ENCODE measurements at regions not wholly inside any gene's neighbourhood (a gene's known extent, or its start where the extent isn't known, plus 50 kb on each side); places are given as distances from the start of the nearest gene placed in this dataset.
"Not testable (repeated sequence)": the region's sequence is repeated elsewhere in the genome, so short reads cannot be mapped to it uniquely, and the experiment has no call there.

DNA sequence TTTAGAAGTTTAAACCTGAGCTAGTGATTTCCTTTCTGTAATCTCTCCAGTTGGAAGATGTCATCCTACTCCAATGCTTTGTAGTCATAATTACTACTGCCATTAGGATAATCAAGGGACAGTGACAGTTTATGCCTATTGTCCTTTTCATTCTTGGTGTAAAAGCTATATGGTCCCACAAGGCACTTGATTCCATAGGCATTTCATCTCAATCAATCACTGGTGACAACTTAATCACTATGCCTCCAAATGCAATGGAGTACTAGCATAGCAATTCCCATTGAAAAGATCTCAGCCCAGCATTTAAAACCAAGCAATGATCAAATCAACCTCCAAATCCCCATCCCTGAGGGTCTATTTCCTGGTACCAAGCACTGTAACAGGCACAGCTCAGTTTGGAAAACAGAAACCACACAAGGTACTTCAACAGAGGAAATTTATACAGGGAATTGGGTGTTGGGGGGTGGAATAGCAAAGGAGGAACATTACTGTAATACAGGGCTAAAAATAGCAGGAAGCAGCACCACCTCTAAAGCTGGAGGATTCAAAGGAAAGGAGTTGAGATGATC is 51.0 kb downstream of the FHIP2A start:
- Mint-ChIP-seq H3K9me3 (no peaks in the 10 kb centered on the region), H3K36me3 (ENCODE audit: low read depth) (peaks cover under 1% of the 10 kb centered on the region)

DNA sequence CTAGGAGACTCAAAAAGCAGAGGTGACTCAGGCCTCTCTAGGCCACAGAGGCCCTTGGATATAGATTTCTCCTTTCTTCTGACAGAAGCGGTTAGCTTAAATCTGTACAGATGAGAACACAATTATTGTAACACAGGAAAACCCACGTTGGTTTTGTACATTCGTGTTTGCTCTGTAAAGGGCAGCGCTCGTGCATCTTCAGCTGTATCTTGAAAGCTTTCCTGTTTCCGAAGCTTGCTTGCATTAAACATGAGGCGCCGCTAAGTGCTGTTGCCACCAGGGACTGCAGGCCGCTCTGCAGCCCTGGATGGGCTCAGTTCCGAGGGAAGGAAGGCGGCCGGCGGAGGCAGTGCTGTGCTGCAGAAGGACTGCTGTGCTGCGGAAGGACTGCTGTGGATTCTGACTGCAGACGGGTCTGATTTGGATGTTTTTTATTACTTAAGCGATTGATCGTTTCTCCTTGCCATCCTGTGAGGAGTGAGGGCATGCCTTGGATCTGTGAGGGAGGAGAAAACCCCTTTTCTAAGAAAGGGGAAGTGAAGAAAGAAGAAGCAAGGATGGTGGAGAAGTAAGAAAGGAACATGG is 53.3 kb downstream of the FHIP2A start:
- H3K36me3 Mint-ChIP-seq (ENCODE audit: low read depth): no peaks in the 10 kb centered on the region
- no peak for DNase-seq (ENCODE audit: low spot score)
- no peaks in the 10 kb centered on the region for H3K9me3 Mint-ChIP-seq
- intact Hi-C loops (cut with micrococcal nuclease): loop anchor here (10.0 kb wide), 1 partner anchor 220 kb away; the partner anchor contains the start of gene ATRNL1
- peak overlapping the region; percentile 29 for H3K4me3 Mint-ChIP-seq
- peaks cover 20% of the 10 kb centered on the region for H3K27me3 Mint-ChIP-seq (ENCODE audit: insufficient read depth)
- H3K4me1 Mint-ChIP-seq (ENCODE audit: low read depth): peaks cover 31% of the 10 kb centered on the region
- no peak overlapping the region for H3K27ac Mint-ChIP-seq

More for the DNA sequence above, 51.0 kb downstream of the FHIP2A start:
- Mint-ChIP-seq H3K27ac (no peak overlapping the region), H3K4me3 (no peak overlapping the region), H3K27me3 (ENCODE audit: insufficient read depth) (peaks cover 14% of the 10 kb centered on the region), H3K4me1 (ENCODE audit: low read depth) (peaks cover 22% of the 10 kb centered on the region)
- intact Hi-C loops (cut with micrococcal nuclease): loop anchor here (10.0 kb wide), 1 partner anchor 222 kb away; the partner anchor contains the start of gene ATRNL1
- DNase-seq (ENCODE audit: low spot score): no peak

DNA sequence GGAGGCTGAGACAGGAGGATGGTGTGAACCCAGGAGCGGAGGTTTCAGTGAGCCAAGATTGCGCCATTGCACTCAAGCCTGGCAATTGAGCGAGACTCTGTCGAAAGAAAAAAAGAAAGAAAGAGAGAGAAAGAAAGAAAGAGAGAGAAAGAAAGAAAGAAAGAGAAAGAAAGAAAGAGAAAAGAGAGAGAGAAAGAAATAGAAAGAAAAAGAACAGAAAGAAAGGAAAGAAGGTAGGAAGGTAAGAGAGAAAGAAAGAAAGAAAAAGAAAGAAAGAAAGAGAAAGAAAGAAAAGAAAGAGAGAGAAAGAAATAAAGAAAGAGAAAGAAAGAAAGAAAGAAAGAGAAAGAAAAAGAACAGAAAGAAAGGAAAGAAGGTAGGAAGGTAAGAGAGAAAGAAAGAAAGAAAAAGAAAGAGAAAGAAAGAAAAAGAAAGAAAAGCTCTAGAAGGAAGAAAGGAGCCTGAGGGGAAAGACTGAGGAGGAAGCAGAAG is 54.1 kb downstream of the FHIP2A start:
- not testable (repeated sequence) for DNase-seq (ENCODE audit: low spot score); H3K36me3 Mint-ChIP-seq (ENCODE audit: low read depth); H3K9me3 Mint-ChIP-seq; H3K27ac Mint-ChIP-seq; H3K4me3 Mint-ChIP-seq
- intact Hi-C loops (cut with micrococcal nuclease): loop anchor here (10.0 kb wide), 1 partner anchor 219 kb away; the partner anchor contains the start of gene ATRNL1
- Mint-ChIP-seq H3K4me1 (ENCODE audit: low read depth) (peaks cover 32% of the 10 kb centered on the region), H3K27me3 (ENCODE audit: insufficient read depth) (peaks cover 20% of the 10 kb centered on the region)

- no peaks in the 10 kb centered on the region for H3K9me3 Mint-ChIP-seq
- peaks cover 20% of the 10 kb centered on the region for H3K27me3 Mint-ChIP-seq (ENCODE audit: insufficient read depth)
- no peak for DNase-seq (ENCODE audit: low spot score)
- H3K4me3 Mint-ChIP-seq: no peak overlapping the region
- H3K36me3 Mint-ChIP-seq (ENCODE audit: low read depth): no peaks in the 10 kb centered on the region
- H3K27ac Mint-ChIP-seq: no peak overlapping the region
- intact Hi-C loops (cut with micrococcal nuclease): loop anchor here (10.0 kb wide), 1 partner anchor 219 kb away; the partner anchor contains the start of gene ATRNL1
- H3K4me1 Mint-ChIP-seq (ENCODE audit: low read depth): peaks cover 32% of the 10 kb centered on the region
Measured at GRCh38 chr10:114876169-114876568, 54.6 kb downstream of the FHIP2A start.

GRCh38 chr10:114876602-114877300 is 55.2 kb downstream of the FHIP2A start:
- Mint-ChIP-seq H3K9me3 (no peaks in the 10 kb centered on the region), H3K27me3 (ENCODE audit: insufficient read depth) (peaks cover 21% of the 10 kb centered on the region), H3K36me3 (ENCODE audit: low read depth) (no peaks in the 10 kb centered on the region), H3K4me1 (ENCODE audit: low read depth) (peaks cover 32% of the 10 kb centered on the region), H3K27ac (no peak overlapping the region), H3K4me3 (no peak overlapping the region)
- intact Hi-C loops (cut with micrococcal nuclease): loop anchor here (1.0 to 10.0 kb wide), 3 partner anchors 62 to 253 kb away; partner anchors contain the start of genes ATRNL1 and TRUB1
- DNase-seq (ENCODE audit: low spot score): peak; percentile 15

GRCh38 chr10:114877301-114877644 is 55.7 kb downstream of the FHIP2A start:
- Mint-ChIP-seq H3K36me3 (ENCODE audit: low read depth) (no peaks in the 10 kb centered on the region), H3K4me3 (no peak overlapping the region), H3K27me3 (ENCODE audit: insufficient read depth) (peaks cover 23% of the 10 kb centered on the region), H3K27ac (no peak overlapping the region), H3K4me1 (ENCODE audit: low read depth) (peaks cover 32% of the 10 kb centered on the region), H3K9me3 (no peaks in the 10 kb centered on the region)
- no peak for DNase-seq (ENCODE audit: low spot score)
- intact Hi-C loops (cut with micrococcal nuclease): loop anchor here (1.0 to 10.0 kb wide), 3 partner anchors 61 to 252 kb away; partner anchors contain the start of genes ATRNL1 and TRUB1

DNA sequence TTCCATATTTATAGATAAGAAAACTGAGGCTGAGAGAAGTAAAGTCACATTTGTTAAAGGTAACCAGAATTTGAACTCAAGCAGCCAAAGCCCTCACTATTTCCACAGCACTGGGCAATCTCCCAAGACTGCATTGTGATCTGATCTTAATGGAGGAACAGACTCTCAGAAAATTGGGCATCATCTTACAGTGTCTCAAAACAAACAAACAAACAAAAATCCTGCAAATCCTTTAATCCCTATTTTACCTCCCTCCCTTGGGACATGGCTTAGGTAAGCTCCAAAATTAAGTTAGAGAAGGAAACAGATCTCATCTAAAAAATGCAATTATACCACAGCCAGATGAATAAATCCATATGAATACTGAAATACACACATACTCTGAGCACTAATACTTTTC is 57.5 kb downstream of the FHIP2A start:
- intact Hi-C loops (cut with micrococcal nuclease): loop anchor here (1.0 to 10.0 kb wide), 4 partner anchors 58 to 575 kb away; partner anchors contain the start of genes ATRNL1 and FHIP2A
- peaks cover 23% of the 10 kb centered on the region for H3K27me3 Mint-ChIP-seq (ENCODE audit: insufficient read depth)
- no peaks in the 10 kb centered on the region for H3K36me3 Mint-ChIP-seq (ENCODE audit: low read depth)
- no peaks in the 10 kb centered on the region for H3K9me3 Mint-ChIP-seq
- H3K27ac Mint-ChIP-seq: no peak overlapping the region
- H3K4me3 Mint-ChIP-seq: no peak overlapping the region
- DNase-seq (ENCODE audit: low spot score): no peak
- peaks cover 32% of the 10 kb centered on the region for H3K4me1 Mint-ChIP-seq (ENCODE audit: low read depth)

GRCh38 chr10:114879541-114880158 is 58.1 kb downstream of the FHIP2A start:
- peak; percentile 30 for DNase-seq (ENCODE audit: low spot score)
- H3K36me3 Mint-ChIP-seq (ENCODE audit: low read depth): no peaks in the 10 kb centered on the region

GRCh38 chr10:114881417-114881816 is 56.6 kb upstream of the TRUB1 start:
- Mint-ChIP-seq H3K27me3 (ENCODE audit: insufficient read depth) (peaks cover 13% of the 10 kb centered on the region), H3K4me3 (no peak overlapping the region), H3K9me3 (no peaks in the 10 kb centered on the region), H3K27ac (no peak overlapping the region), H3K4me1 (ENCODE audit: low read depth) (peaks cover 18% of the 10 kb centered on the region), H3K36me3 (ENCODE audit: low read depth) (no peaks in the 10 kb centered on the region)
- intact Hi-C loops (cut with micrococcal nuclease): no loop called here
- DNase-seq (ENCODE audit: low spot score): no peak

More at GRCh38 chr10:114879541-114880158, 58.1 kb downstream of the FHIP2A start:
- H3K27me3 Mint-ChIP-seq (ENCODE audit: insufficient read depth): peaks cover 23% of the 10 kb centered on the region
- peak overlapping the region; percentile 59 for H3K4me3 Mint-ChIP-seq
- H3K9me3 Mint-ChIP-seq: no peaks in the 10 kb centered on the region
- H3K4me1 Mint-ChIP-seq (ENCODE audit: low read depth): peaks cover 32% of the 10 kb centered on the region
- no peak overlapping the region for H3K27ac Mint-ChIP-seq
- intact Hi-C loops (cut with micrococcal nuclease): loop anchor here (1.0 to 10.0 kb wide), 4 partner anchors 59 to 575 kb away; partner anchors contain the start of genes ATRNL1 and FHIP2A

- intact Hi-C loops (cut with micrococcal nuclease): no loop called here
- H3K4me1 Mint-ChIP-seq (ENCODE audit: low read depth): peaks cover 13% of the 10 kb centered on the region
- no peak for DNase-seq (ENCODE audit: low spot score)
Measured at GRCh38 chr10:114881901-114882300, 56.1 kb upstream of the TRUB1 start.

GRCh38 chr10:114885443-114885842 is 52.6 kb upstream of the TRUB1 start:
- Mint-ChIP-seq H3K27ac (no peak overlapping the region), H3K36me3 (ENCODE audit: low read depth) (no peaks in the 10 kb centered on the region), H3K4me3 (no peak overlapping the region), H3K9me3 (no peaks in the 10 kb centered on the region), H3K4me1 (ENCODE audit: low read depth) (no peaks in the 10 kb centered on the region), H3K27me3 (ENCODE audit: insufficient read depth) (peaks cover 3% of the 10 kb centered on the region)
- DNase-seq (ENCODE audit: low spot score): no peak
- intact Hi-C loops (cut with micrococcal nuclease): no loop called here

More at GRCh38 chr10:114881901-114882300, 56.1 kb upstream of the TRUB1 start:
- H3K27me3 Mint-ChIP-seq (ENCODE audit: insufficient read depth): peaks cover 12% of the 10 kb centered on the region
- no peak overlapping the region for H3K4me3 Mint-ChIP-seq
- no peak overlapping the region for H3K27ac Mint-ChIP-seq
- no peaks in the 10 kb centered on the region for H3K9me3 Mint-ChIP-seq
- H3K36me3 Mint-ChIP-seq (ENCODE audit: low read depth): no peaks in the 10 kb centered on the region
